ENCODE measurements at regions not wholly inside any gene's neighbourhood (a gene's known extent, or its start where the extent isn't known, plus 50 kb on each side); places are given as distances from the start of the nearest gene placed in this dataset.
A peak's percentile ranks its signal among the peaks of the same experiment; 100 is the strongest.

DNA sequence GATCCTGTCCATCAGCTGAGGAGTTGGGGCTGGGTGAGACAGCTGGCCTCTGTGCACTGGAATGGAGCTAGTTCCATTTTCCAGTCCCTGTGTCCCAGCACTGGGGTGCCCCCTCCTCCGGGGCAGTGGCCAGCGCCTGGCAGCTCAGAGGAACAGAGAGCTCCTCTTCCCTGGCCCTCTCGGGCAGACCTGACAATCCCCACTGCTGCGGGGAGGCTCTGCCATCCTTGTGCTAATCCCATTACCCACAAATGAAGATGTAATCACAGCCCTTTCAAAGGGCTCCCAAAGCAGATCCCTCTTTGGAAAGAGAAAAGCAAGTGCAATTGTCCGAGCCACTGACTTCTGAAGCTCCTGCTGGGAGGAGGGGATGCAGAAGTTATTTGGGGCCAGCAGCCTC, 75.1 kb upstream of the MSX1 start:
- H3K36me3 Mint-ChIP-seq (ENCODE audit: low read depth) = peaks cover 20% of the 10 kb centered on the region
- peaks cover 20% of the 10 kb centered on the region for H3K27me3 Mint-ChIP-seq (ENCODE audit: low read depth)
- no peak overlapping the region for H3K27ac Mint-ChIP-seq
- TF ChIP-seq, protein P1, sequence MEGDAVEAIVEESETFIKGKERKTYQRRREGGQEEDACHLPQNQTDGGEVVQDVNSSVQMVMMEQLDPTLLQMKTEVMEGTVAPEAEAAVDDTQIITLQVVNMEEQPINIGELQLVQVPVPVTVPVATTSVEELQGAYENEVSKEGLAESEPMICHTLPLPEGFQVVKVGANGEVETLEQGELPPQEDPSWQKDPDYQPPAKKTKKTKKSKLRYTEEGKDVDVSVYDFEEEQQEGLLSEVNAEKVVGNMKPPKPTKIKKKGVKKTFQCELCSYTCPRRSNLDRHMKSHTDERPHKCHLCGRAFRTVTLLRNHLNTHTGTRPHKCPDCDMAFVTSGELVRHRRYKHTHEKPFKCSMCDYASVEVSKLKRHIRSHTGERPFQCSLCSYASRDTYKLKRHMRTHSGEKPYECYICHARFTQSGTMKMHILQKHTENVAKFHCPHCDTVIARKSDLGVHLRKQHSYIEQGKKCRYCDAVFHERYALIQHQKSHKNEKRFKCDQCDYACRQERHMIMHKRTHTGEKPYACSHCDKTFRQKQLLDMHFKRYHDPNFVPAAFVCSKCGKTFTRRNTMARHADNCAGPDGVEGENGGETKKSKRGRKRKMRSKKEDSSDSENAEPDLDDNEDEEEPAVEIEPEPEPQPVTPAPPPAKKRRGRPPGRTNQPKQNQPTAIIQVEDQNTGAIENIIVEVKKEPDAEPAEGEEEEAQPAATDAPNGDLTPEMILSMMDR (IDR thresholded peaks at IDR 0.05; ENCODE audit: unreplicated experiment in 3 of 3) = no peak
- peaks cover 12% of the 10 kb centered on the region for H3K4me1 Mint-ChIP-seq
- peaks cover 15% of the 10 kb centered on the region for H3K9me3 Mint-ChIP-seq
- no peak overlapping the region for H3K4me3 Mint-ChIP-seq

DNA sequence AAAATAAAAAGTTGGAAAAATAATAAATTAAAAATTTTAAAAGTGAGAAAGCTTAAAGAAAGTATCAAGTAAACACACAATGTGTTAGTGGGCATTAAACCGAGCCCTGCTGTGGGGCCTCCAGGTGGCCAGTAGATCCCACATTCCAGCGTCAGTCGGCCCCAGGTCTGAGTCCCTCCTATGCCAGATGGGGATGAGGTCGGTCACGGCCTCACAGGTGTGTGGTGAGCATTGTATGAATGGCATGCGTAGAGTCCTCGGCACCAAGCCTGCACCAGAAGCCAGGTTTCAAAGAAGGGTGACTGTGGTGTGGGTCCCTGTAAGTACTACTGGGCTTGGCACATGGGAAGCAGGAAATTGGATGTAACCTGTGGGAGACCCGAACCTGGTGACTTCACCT, 75.6 kb upstream of the MSX1 start:
- Mint-ChIP-seq H3K4me3 (no peak overlapping the region), H3K27ac (no peak overlapping the region), H3K27me3 (ENCODE audit: low read depth) (peaks cover 21% of the 10 kb centered on the region), H3K36me3 (ENCODE audit: low read depth) (peaks cover 15% of the 10 kb centered on the region), H3K9me3 (peaks cover 11% of the 10 kb centered on the region), H3K4me1 (peaks cover 12% of the 10 kb centered on the region)
- TF ChIP-seq, protein P1 (IDR thresholded peaks at IDR 0.05; ENCODE audit: unreplicated experiment in 3 of 3) = no peak

DNA sequence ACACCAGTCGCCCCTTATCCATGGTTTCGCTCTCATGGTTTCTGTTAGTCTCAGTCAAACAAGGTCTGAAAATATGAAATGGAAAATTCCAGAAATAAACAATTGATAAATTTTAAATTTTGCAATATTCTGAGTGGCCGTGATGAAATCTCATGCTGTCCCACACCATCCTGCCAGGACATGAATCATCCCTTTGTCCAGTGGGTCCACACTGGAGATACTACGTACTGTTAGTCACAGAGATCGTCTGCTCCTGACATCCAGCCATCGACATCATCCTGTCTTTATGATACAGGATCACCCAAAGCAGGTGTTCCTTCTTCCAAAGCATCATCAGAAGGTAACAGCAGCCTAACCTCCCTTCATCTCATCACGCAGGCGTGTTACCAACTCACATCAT, 76.5 kb upstream of the MSX1 start:
- Mint-ChIP-seq H3K4me1 (peaks cover 12% of the 10 kb centered on the region), H3K36me3 (ENCODE audit: low read depth) (peaks cover 13% of the 10 kb centered on the region), H3K9me3 (peaks cover 8% of the 10 kb centered on the region), H3K27me3 (ENCODE audit: low read depth) (peaks cover 21% of the 10 kb centered on the region), H3K4me3 (no peak overlapping the region), H3K27ac (peak overlapping the region in 1 of 3 experiments; percentile 60)
- TF ChIP-seq, protein P1 (IDR thresholded peaks at IDR 0.05; ENCODE audit: unreplicated experiment in 3 of 3) = no peak

DNA sequence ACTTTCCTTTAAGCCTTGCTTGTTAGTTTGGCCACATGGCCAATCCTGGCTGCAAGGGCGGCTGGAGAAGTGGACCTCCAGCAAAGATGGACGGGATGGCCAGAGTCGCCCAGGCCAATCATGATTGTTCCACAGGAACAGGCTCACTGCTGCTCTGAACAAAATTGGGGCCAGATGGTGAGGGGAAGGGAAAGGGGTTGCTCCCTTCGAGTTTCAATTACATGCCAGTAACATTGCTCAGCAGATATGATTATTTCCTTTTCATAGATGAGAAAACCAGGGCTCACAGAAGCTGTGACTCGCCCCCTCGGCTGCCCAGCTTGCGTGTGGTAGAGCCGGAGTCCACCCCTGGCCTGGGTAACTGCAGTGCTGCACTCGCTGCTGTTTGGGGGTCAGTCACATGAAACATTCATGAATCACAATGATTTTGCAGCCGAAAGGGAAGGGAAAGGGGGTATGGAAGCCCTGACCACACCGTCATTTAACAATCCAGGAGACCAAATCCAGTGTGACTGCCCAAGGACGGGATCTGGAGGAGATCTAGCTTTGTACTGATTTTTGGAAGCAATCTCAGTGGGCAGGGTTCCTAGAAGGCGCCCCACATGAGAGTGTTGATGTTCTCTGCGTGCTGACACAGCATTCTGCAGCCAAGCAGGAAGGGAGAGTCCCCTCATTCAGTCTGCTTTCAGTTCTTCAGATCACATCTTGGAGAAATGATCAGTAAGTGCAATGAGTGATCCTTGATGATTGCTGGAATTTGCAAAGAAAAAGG, 77.3 kb upstream of the MSX1 start:
- H3K9me3 Mint-ChIP-seq = peaks cover 2% of the 10 kb centered on the region
- H3K27ac Mint-ChIP-seq = peak overlapping the region; percentile 14 to 60 (median 41)
- peaks cover 7% of the 10 kb centered on the region for H3K36me3 Mint-ChIP-seq (ENCODE audit: low read depth)
- peaks cover 12% of the 10 kb centered on the region for H3K4me1 Mint-ChIP-seq
- peaks cover 21% of the 10 kb centered on the region for H3K27me3 Mint-ChIP-seq (ENCODE audit: low read depth)
- TF ChIP-seq, protein P1 (IDR thresholded peaks at IDR 0.05; ENCODE audit: unreplicated experiment in 3 of 3) = no peak
- no peak overlapping the region for H3K4me3 Mint-ChIP-seq

DNA sequence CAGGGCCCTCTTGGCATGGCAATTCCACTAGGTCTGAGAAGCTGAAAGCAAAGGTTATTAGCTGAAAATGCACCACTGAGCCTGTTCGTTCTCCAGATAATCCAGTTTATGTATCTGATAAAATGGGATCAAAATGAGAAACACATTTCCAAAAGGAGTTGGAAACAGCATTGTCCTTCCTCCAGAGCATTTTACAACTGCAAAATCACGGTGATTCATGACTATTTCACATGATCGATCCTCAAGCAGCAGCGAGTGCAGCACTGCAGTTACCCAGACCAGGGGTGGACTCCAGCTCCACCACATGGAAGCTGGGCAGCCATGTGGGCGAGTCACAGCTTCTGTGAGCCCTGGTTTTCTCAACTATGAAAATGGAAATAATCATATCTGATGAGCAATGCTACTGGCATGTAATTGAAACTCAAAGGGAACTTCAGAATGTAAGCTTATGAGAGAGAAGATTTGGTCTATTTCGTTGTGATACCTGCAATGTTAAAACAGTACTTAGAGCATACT, 78.7 kb upstream of the MSX1 start:
- no peak overlapping the region for H3K27ac Mint-ChIP-seq
- no peak overlapping the region for H3K4me3 Mint-ChIP-seq
- TF ChIP-seq, protein P1 (IDR thresholded peaks at IDR 0.05; ENCODE audit: unreplicated experiment in 3 of 3) = no peak
- peaks cover 3% of the 10 kb centered on the region for H3K36me3 Mint-ChIP-seq (ENCODE audit: low read depth)
- peaks cover 21% of the 10 kb centered on the region for H3K27me3 Mint-ChIP-seq (ENCODE audit: low read depth)
- H3K4me1 Mint-ChIP-seq = peaks cover 12% of the 10 kb centered on the region
- H3K9me3 Mint-ChIP-seq = peaks cover 2% of the 10 kb centered on the region

DNA sequence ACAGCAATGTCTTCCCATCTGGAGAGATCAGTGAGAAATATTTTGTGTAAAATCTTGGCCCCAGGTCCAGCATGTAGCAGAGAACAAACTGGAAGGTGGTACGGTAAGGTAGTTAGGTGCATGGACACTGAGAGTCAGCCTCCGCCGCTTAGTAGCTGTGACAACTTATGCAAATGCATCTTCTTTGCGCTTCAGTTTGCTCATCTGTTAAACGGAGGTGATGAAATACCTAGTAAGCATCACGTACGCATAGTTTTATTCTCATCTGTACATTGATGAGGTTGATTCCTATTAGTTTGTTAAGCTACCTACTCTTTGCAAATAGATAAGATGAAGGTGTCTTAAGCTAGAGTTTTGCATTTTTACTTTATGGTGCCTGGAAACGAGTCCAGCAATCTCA, 80.0 kb upstream of the MSX1 start:
- H3K27ac Mint-ChIP-seq = no peak overlapping the region
- H3K4me3 Mint-ChIP-seq = no peak overlapping the region
- TF ChIP-seq, protein P1 (IDR thresholded peaks at IDR 0.05; ENCODE audit: unreplicated experiment in 3 of 3) = no peak
- peaks cover 12% of the 10 kb centered on the region for H3K4me1 Mint-ChIP-seq
- H3K27me3 Mint-ChIP-seq (ENCODE audit: low read depth) = peaks cover 11% of the 10 kb centered on the region
- H3K36me3 Mint-ChIP-seq (ENCODE audit: low read depth) = no peaks in the 10 kb centered on the region
- H3K9me3 Mint-ChIP-seq = no peaks in the 10 kb centered on the region

All from nephron (organoid).